GM21515 (cell line): ENCODE measurements at regions not wholly inside any gene's neighbourhood (a gene's known extent, or its start where the extent isn't known, plus 50 kb on each side); places are given as distances from the start of the nearest gene placed in this dataset.
"Not testable (repeated sequence)": the region's sequence is repeated elsewhere in the genome, so short reads cannot be mapped to it uniquely, and the experiment has no call there.

Source experiments
- ATAC-seq: cut with Tn5 transposase; IDR thresholded peaks from one replicate; pipeline ENCODE4 v1.9.1; 2021; ENCODE audit not compliant: unreplicated experiment

- no peak for ATAC-seq
These were observed 541.8 kb upstream of the SLC10A2 start for GRCh38 chr13:103607995-103608394.

- no peak for ATAC-seq
These were observed 539.5 kb upstream of the SLC10A2 start for GRCh38 chr13:103605546-103606326.

- ATAC-seq: not testable (repeated sequence)
These were observed 533.7 kb upstream of the SLC10A2 start for GRCh38 chr13:103599870-103600269.

GRCh38 chr13:103598671-103599070 lies 532.5 kb upstream of the SLC10A2 start:
- ATAC-seq: no peak

- ATAC-seq: no peak
These were observed 507.2 kb upstream of the SLC10A2 start for GRCh38 chr13:103573446-103573845.

GRCh38 chr13:103568314-103568713 lies 502.1 kb upstream of the SLC10A2 start:
- ATAC-seq: no peak

- no peak for ATAC-seq
These were observed 491.7 kb upstream of the SLC10A2 start for GRCh38 chr13:103557878-103558277.

- ATAC-seq: no peak
These were observed 490.5 kb upstream of the SLC10A2 start for GRCh38 chr13:103556681-103557080.

- no peak for ATAC-seq
These were observed 481.7 kb upstream of the SLC10A2 start for GRCh38 chr13:103547914-103548313.

GRCh38 chr13:103546271-103546670 lies 480.1 kb upstream of the SLC10A2 start:
- no peak for ATAC-seq

GRCh38 chr13:103542648-103543047 lies 476.4 kb upstream of the SLC10A2 start:
- no peak for ATAC-seq

- no peak for ATAC-seq
These were observed 474.2 kb upstream of the SLC10A2 start for GRCh38 chr13:103540382-103540765.

- ATAC-seq: no peak
These were observed 473.6 kb upstream of the SLC10A2 start for GRCh38 chr13:103539721-103540381.

GRCh38 chr13:103539265-103539664 lies 473.0 kb upstream of the SLC10A2 start:
- ATAC-seq: no peak

GRCh38 chr13:103537616-103538015 lies 471.4 kb upstream of the SLC10A2 start:
- ATAC-seq: no peak

GRCh38 chr13:103531278-103531677 lies 465.1 kb upstream of the SLC10A2 start:
- no peak for ATAC-seq

GRCh38 chr13:103528437-103528836 lies 462.2 kb upstream of the SLC10A2 start:
- ATAC-seq: no peak

- ATAC-seq: no peak
These were observed 459.3 kb upstream of the SLC10A2 start for GRCh38 chr13:103525530-103525929.

GRCh38 chr13:103523858-103524257 lies 457.6 kb upstream of the SLC10A2 start:
- ATAC-seq: no peak

- ATAC-seq: no peak
These were observed 455.3 kb upstream of the SLC10A2 start for GRCh38 chr13:103521532-103521931.

- ATAC-seq: no peak
These were observed 451.5 kb upstream of the SLC10A2 start for GRCh38 chr13:103517768-103518102.

- ATAC-seq: peak; percentile 89
These were observed 451.0 kb upstream of the SLC10A2 start for GRCh38 chr13:103517066-103517767.
